ENCODE measurements at regions not wholly inside any gene's neighbourhood (a gene's known extent, or its start where the extent isn't known, plus 50 kb on each side); places are given as distances from the start of the nearest gene placed in this dataset.

DNA sequence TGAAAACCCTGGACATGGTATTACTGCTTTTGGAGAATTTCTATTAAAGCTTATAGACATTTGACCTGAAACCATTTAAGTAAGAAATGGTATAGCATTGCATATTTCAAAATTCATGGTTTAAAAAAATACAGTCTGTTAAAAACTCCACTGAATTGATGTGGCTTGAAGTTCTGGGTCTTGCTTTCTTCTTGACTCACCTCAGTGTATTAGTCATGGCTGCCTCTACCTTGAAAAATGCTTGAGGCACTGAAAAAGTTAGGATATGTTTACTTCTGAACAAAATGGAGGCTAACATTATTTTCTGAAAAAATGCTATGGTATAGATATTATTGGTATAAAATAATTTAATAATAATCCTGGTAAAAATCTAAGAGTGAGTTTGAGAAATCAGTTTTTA lies 349.2 kb downstream of the AASDHPPT start:
- TF ChIP-seq, protein P1, sequence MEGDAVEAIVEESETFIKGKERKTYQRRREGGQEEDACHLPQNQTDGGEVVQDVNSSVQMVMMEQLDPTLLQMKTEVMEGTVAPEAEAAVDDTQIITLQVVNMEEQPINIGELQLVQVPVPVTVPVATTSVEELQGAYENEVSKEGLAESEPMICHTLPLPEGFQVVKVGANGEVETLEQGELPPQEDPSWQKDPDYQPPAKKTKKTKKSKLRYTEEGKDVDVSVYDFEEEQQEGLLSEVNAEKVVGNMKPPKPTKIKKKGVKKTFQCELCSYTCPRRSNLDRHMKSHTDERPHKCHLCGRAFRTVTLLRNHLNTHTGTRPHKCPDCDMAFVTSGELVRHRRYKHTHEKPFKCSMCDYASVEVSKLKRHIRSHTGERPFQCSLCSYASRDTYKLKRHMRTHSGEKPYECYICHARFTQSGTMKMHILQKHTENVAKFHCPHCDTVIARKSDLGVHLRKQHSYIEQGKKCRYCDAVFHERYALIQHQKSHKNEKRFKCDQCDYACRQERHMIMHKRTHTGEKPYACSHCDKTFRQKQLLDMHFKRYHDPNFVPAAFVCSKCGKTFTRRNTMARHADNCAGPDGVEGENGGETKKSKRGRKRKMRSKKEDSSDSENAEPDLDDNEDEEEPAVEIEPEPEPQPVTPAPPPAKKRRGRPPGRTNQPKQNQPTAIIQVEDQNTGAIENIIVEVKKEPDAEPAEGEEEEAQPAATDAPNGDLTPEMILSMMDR (conservative IDR thresholded peaks at IDR 0.05 in 1 of 2, IDR thresholded peaks at IDR 0.05 in 1 of 2; ENCODE audit: low read depth in 1 of 2, low read length in 2 of 2): no peak
- no peak for TF ChIP-seq EZH2 (IDR thresholded peaks at IDR 0.05; ENCODE audit: low read length, missing control alignments)
